ENCODE measurements at regions not wholly inside any gene's neighbourhood (a gene's known extent, or its start where the extent isn't known, plus 50 kb on each side); places are given as distances from the start of the nearest gene placed in this dataset.

GRCh38 chr3:118527514-118528044, 507.1 kb downstream of the IGSF11 start:
- POLR2A ChIA-PET = interaction anchor here (0.6 kb wide), 1 partner anchor 342 kb away, joined by 3 read pairs; no protein-coding TSS in a partner anchor
- ATAC-seq (no peak), DNase-seq (ENCODE audit: extremely low read depth in 1 of 4, low spot score in 3 of 4) (no peak), FAIRE-seq (no peak)
- no peaks in the 10 kb centered on the region for H3K9me3 ChIP-seq (replicated peaks; ENCODE audit: control insufficient read depth, insufficient read depth, low read depth, low read length)
- H3K4me2 ChIP-seq (ENCODE audit: insufficient read depth, low read length) = no peak overlapping the region
- no peak overlapping the region for H3K27ac ChIP-seq (ENCODE audit: extremely low read depth, low read depth, low read length)
- no TSS peak for BruUV-seq (replicated peaks)
- no peak overlapping the region for H3K9ac ChIP-seq (ENCODE audit: insufficient read depth in 1 of 2, low read depth in 2 of 2, low read length in 2 of 2)
- no peak overlapping the region for H3K4me3 ChIP-seq
- in situ Hi-C loops (cut with MboI) (no loop called here), intact Hi-C loops (cut with micrococcal nuclease) (no loop called here)
- H3K27me3 ChIP-seq (ENCODE audit: control insufficient read depth in 2 of 2, insufficient read depth in 2 of 2, low read length in 2 of 2) = no peaks in the 10 kb centered on the region
- H3K79me2 ChIP-seq (ENCODE audit: control insufficient read depth, insufficient read depth, low read length) = no peaks in the 10 kb centered on the region
- no peaks in the 10 kb centered on the region for H3K36me3 ChIP-seq (ENCODE audit: control insufficient read depth, insufficient read depth, low read length)
- H2AFZ ChIP-seq (ENCODE audit: low read depth, low read length) = no peak overlapping the region
- H4K20me1 ChIP-seq (replicated peaks; ENCODE audit: control insufficient read depth, insufficient read depth, low read length) = no peaks in the 10 kb centered on the region
- no peaks in the 10 kb centered on the region for H3K9me1 ChIP-seq (ENCODE audit: control insufficient read depth, insufficient read depth, low read length)
- H3K4me1 ChIP-seq (replicated peaks in 1 of 2; ENCODE audit: control insufficient read depth in 2 of 2, insufficient read depth in 2 of 2, low read length in 2 of 2) = no peaks in the 10 kb centered on the region; a peak in 1 of 5 replicates
- CTCF ChIA-PET (ENCODE audit: low intra/inter-chr PET ratio) = no interaction called here
- no peak for TF ChIP-seq CREB3 (tag; conservative IDR thresholded peaks at IDR 0.05; ENCODE audit: low read depth)
- TF ChIP-seq RERE (CRISPR knock-in tag; IDR thresholded peaks at IDR 0.05; ENCODE audit: borderline replicate concordance) = no peak
- TF ChIP-seq POLR2G (IDR thresholded peaks at IDR 0.05; ENCODE audit: low read depth, low read length) = no peak
- TF ChIP-seq ZNF75A (CRISPR knock-in tag; IDR thresholded peaks at IDR 0.05) = no peak
- TF ChIP-seq ZBTB40 (IDR thresholded peaks at IDR 0.05) = no peak
- no peak for TF ChIP-seq ZBTB40 (CRISPR knock-in tag; IDR thresholded peaks at IDR 0.05)

Measured in K562 (cell line).